ENCODE measurements at regions not wholly inside any gene's neighbourhood (a gene's known extent, or its start where the extent isn't known, plus 50 kb on each side); places are given as distances from the start of the nearest gene placed in this dataset.

GRCh38 chr3:159356606-159357005 lies 554.8 kb downstream of the MFSD1 start (continued):
- TF ChIP-seq CBFA2T2 (conservative IDR thresholded peaks at IDR 0.05): no peak

DNA sequence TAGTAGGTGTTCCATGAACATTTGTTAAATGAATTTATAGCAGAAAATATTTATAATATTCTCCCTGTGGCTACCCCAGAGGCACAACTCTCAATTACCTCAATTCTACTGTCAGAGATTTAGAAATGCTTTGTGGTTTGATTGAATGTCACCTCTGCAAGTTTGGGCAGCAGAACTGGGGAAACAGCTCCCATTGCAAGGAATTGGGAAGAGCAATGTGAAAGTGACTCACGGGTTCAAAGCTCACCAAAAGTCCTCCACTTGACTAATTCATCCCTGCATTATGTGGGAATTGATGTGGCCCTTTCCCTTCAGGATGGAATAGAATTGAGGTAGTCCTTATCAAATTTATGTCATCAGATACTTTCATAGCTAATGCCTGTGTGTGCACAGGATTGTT lies 562.7 kb downstream of the MFSD1 start:
- Histone ChIP-seq H2AFZ (ENCODE audit: low read depth, low read length) (no peak overlapping the region), H3K4me2 (ENCODE audit: insufficient read depth, low read length) (no peak overlapping the region), H3K79me2 (ENCODE audit: control insufficient read depth, insufficient read depth, low read length) (no peaks in the 10 kb centered on the region), H3K9me3 (replicated peaks; ENCODE audit: control insufficient read depth, insufficient read depth, low read depth, low read length) (no peaks in the 10 kb centered on the region), H3K27ac (ENCODE audit: extremely low read depth, low read depth, low read length) (no peak overlapping the region), H4K20me1 (replicated peaks; ENCODE audit: control insufficient read depth, insufficient read depth, low read length) (no peaks in the 10 kb centered on the region), H3K4me3 (no peak overlapping the region), H3K36me3 (ENCODE audit: control insufficient read depth, insufficient read depth, low read length) (no peaks in the 10 kb centered on the region), H3K9ac (ENCODE audit: insufficient read depth in 1 of 2, low read depth in 2 of 2, low read length in 2 of 2) (no peak overlapping the region), H3K4me1 (replicated peaks in 1 of 2; ENCODE audit: control insufficient read depth in 2 of 2, insufficient read depth in 2 of 2, low read length in 2 of 2) (no peaks in the 10 kb centered on the region), H3K27me3 (ENCODE audit: control insufficient read depth in 2 of 2, insufficient read depth in 2 of 2, low read length in 2 of 2) (no peaks in the 10 kb centered on the region), H3K9me1 (ENCODE audit: control insufficient read depth, insufficient read depth, low read length) (no peaks in the 10 kb centered on the region)
- DNase-seq (ENCODE audit: extremely low read depth in 1 of 4, low spot score in 3 of 4) (no peak), FAIRE-seq (no peak), ATAC-seq (no peak)
- 0% methylated on average over 1 of the region's 1 CpG for WGBS (ENCODE audit: insufficient coverage, low coverage, missing lambda C conversion rate)
- in situ Hi-C loops (cut with MboI): no loop called here
- CTCF ChIA-PET (ENCODE audit: low intra/inter-chr PET ratio): no interaction called here
- intact Hi-C loops (cut with micrococcal nuclease): no loop called here
- BruUV-seq (replicated peaks): no TSS peak
- POLR2A ChIA-PET: no interaction called here
- TF ChIP-seq ARID3B (CRISPR knock-in tag; IDR thresholded peaks at IDR 0.05; ENCODE audit: borderline replicate concordance) (no peak), IRF9 (tag; IDR thresholded peaks at IDR 0.05) (no peak), E2F5 (CRISPR knock-in tag; IDR thresholded peaks at IDR 0.05) (no peak), TBP (optimal IDR thresholded peaks at IDR 0.05; ENCODE audit: low read depth, low read length) (no peak), HMBOX1 (IDR thresholded peaks at IDR 0.05) (no peak), TOE1 (IDR thresholded peaks at IDR 0.05; ENCODE audit: borderline replicate concordance) (no peak), TOE1 (CRISPR knock-in tag; IDR thresholded peaks at IDR 0.05; ENCODE audit: borderline replicate concordance, low read depth) (no peak), MITF (IDR thresholded peaks at IDR 0.05) (no peak)
